ENCODE measurements at regions not wholly inside any gene's neighbourhood (a gene's known extent, or its start where the extent isn't known, plus 50 kb on each side); places are given as distances from the start of the nearest gene placed in this dataset.
"Not testable (repeated sequence)": the region's sequence is repeated elsewhere in the genome, so short reads cannot be mapped to it uniquely, and the experiment has no call there.

DNA sequence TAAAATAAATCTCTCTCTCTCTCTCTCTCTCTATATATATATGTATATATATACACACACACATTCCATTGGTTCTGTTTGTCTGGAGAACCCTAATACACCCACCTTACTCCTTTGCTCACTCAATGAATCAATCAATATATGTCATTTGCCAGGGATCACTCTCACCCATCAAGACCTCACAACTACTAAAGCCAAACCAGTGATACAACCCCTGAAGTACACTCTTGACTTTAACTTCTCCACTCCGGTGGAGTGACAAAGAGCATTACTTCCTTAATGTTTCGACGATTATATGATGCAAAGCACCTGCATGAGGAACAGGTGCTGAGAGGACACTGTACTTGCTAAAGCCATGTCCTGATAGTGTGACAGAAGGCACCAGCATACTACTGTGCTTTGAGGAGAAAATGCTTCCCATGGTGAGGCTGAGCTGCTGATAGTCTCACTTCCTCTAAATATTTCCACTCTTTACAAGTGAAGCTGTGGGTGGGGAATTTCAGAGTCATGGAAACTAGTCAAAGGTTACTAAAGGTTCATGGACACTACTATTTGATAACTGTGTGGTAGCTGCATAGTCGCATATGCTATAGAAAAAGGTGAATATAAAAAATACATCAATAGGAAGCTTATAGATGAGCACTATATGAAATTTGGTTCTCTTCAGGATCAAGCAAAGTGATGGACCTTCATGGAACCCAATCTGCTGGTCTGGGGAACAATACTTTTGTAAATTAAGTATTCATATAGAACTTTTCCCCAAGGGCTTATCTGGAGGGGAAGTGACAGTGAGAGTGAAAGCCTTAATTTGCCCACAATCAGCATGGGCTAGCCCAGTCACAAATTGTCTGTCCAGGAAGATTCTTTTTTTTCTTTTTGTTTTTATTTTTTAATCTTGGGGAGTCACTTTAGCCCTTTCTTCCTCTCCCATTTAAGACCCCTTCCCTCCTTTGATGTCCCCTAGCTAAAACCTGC lies 141.9 kb upstream of the NEDD9 start:
- no peak for TF ChIP-seq CTCF (IDR thresholded peaks at IDR 0.05)
- ATAC-seq (ENCODE audit: low FRiP score) (no peak), DNase-seq (ENCODE audit: low spot score) (no peak)

GRCh38 chr6:11373208-11373607 lies 140.7 kb upstream of the NEDD9 start:
- no peak for TF ChIP-seq CTCF (IDR thresholded peaks at IDR 0.05)
- ATAC-seq (ENCODE audit: low FRiP score) (no peak), DNase-seq (ENCODE audit: low spot score) (no peak)

DNA sequence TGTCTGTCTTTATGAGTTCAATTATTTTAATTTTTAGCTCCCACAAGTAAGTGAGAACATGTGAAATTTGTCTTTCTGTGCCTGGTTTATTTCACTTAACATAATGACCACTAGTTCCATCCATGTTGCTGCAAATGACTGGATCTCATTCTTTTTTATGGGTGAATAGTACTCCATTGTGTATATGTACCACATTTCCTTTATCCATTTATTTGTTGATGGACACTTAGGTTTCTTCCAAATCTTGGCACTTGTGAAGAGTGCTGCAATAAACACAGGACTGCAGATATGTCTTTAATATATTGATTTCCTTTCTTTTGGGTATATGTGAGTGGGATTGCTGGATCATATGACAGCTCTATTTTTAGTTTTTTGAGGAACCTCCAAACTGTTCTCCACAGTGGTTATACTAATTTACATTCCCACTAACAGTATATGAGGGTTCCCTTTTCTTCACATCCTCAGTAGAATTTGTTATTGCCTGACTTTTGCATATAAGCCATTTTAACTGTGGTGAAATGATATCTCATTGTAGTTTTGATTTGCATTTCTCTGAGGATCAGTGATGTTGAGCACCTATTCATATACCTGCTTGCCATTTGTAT lies 139.8 kb upstream of the NEDD9 start:
- ATAC-seq (ENCODE audit: low FRiP score); DNase-seq (ENCODE audit: low spot score): not testable (repeated sequence)

DNA sequence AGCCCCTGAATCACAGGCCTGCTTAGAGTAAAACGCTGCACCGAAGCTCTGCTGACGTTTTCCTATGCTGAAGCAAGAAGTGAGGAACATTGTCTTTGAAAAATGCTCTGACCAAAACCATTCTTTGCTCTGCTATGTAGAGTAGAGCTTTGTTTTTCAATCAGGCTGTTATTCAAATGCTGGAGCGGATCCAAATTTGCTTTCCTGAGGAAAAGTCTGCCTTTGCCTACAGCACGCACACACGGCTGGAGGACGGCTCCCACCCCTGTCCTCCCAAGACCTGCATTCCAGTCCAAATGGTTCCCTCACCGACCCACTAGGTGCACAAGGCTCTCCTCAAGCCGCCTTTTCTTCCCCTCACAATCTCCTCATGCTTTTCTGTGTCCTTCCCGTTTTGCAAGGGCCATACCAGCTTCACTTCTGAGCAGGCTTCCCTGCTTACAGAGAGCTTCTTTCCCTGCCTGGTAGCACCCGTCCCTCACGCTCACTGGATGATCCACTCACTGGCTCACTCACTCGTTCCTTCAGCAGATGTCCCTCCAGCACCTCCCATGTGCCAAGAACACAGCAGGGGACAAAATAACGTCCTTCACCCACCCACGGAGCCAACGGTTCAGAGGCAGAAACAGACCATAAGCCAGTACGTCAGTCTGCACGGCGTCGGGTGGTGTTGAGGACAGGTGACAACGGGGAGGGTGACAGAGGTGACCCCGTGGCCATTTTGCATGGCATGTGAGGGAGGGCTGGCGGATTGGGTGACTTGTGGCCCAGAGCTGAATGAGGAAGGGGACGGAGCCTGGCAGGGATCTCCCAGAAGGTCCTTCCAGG lies 137.9 kb upstream of the NEDD9 start:
- no peak for ATAC-seq (ENCODE audit: low FRiP score)
- no peak for TF ChIP-seq CTCF (IDR thresholded peaks at IDR 0.05)
- no peak for DNase-seq (ENCODE audit: low spot score)

DNA sequence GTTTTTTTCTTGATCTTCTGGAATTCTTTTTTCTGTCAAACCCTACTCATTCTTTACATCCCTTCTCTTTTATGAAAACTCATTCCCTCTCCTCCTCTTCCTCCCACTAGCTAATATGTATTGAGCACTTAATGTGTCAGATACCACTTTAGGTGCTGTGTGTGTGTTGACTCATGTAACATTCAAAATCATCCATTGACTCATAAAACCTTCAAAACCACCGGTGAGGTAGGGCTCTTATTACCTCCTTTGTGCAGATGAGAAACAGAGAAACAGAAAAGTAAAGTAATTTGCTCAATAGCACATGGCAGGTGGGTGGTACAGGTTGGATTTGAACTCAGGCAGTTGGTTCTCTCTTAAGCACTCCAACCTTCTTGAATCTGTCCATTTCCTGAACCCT lies 136.3 kb upstream of the NEDD9 start:
- TF ChIP-seq CTCF (IDR thresholded peaks at IDR 0.05), result no peak
- DNase-seq (ENCODE audit: low spot score), result no peak
- no peak for ATAC-seq (ENCODE audit: low FRiP score)

DNA sequence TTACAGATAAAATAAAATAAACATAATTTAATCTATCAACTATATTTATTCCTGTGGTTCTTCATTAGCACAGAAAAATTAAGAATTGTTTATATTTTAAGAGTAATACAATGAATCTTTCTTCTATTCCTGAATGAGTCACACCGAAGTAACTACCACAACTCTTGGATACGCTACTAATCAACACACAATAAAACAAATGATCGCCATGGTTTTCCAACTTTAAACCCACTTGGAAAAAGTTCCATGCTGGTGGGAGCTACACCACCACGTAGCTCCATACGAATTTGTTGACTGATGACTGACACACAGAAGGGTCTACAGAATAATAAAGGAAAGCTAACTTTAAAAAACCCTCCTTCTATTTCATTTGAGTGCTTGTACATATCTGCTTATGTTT lies 135.8 kb upstream of the NEDD9 start:
- DNase-seq (ENCODE audit: low spot score), result no peak
- no peak for ATAC-seq (ENCODE audit: low FRiP score)
- TF ChIP-seq CTCF (IDR thresholded peaks at IDR 0.05), result no peak

GRCh38 chr6:11367638-11368199 lies 135.3 kb upstream of the NEDD9 start:
- DNase-seq (ENCODE audit: low spot score) (no peak), ATAC-seq (ENCODE audit: low FRiP score) (no peak)
- TF ChIP-seq CTCF (IDR thresholded peaks at IDR 0.05), result no peak

All from omental fat pad (tissue), 3 donors.